IPS DF 6.9 (cell line): ENCODE measurements at regions not wholly inside any gene's neighbourhood (a gene's known extent, or its start where the extent isn't known, plus 50 kb on each side); places are given as distances from the start of the nearest gene placed in this dataset.

ENCODE experiments used
- DNase-seq: peaks from one replicate; pipeline ENCODE4 v3.0.0-alpha.2; 2013; ENCODE audit warnings: low read depth, low spot score
- H3K27ac ChIP-seq: one replicate; pipeline ENCODE4 v1.5.1; 2013; ENCODE audit warnings: low read length, control low read depth
- H3K27me3 ChIP-seq: 2 replicates; pipeline ENCODE4 v1.6.1; 2013; ENCODE audit warnings: mild to moderate bottlenecking, low read length; ENCODE audit not compliant: control insufficient read depth, insufficient read depth
- H3K36me3 ChIP-seq: 2 replicates; pipeline ENCODE4 v1.6.1; 2013; ENCODE audit warnings: low read length; ENCODE audit not compliant: control insufficient read depth, insufficient read depth
- H3K4me1 ChIP-seq: 2 replicates; pipeline ENCODE4 v1.6.1; 2013; ENCODE audit warnings: low read length; ENCODE audit not compliant: control insufficient read depth, insufficient read depth
- H3K4me3 ChIP-seq: 2 replicates; pipeline ENCODE4 v1.5.1; 2013; ENCODE audit warnings: mild to moderate bottlenecking, low read length
- H3K9me3 ChIP-seq: 2 replicates; pipeline ENCODE4 v1.6.1; 2013; ENCODE audit warnings: low read length, inconsistent platforms; ENCODE audit not compliant: control insufficient read depth, insufficient read depth
- WGBS: extraction: QIAGEN DNeasy Blood & Tissue Kit; methylation state at CpG from one replicate; pipeline ENCODE4 v1.1.7; 2013; ENCODE audit warnings: mixed read lengths, missing lambda C conversion rate; ENCODE audit not compliant: insufficient read length, insufficient coverage; 5-methylcytosine and 5-hydroxymethylcytosine counted together

DNA sequence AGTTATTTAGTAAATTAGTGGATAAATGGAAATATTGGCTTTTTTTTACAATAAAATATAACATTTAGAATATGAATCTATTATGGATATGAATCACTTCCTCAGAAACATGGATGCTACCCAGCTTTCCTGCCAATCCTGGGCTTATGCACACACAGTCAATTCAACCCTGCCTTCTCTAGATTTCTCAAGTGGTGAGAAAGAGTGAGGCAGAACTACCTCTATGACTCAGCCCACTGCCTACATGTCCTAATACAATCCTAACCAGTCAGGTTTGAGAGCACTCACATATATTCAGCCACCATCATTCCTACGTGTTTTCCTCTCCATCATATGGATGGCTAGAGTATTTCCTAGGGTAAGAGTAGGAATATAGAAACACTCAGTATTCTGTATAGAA lies 91.1 kb upstream of the ANKRD50 start:
- WGBS: no CpG with 5 or more reads among the region's 1 CpG
- Histone ChIP-seq H3K4me1 (no peaks in the 10 kb centered on the region), H3K27ac (no peak overlapping the region), H3K9me3 (no peaks in the 10 kb centered on the region), H3K4me3 (no peak overlapping the region), H3K36me3 (no peaks in the 10 kb centered on the region), H3K27me3 (no peaks in the 10 kb centered on the region)
- no peak for DNase-seq

DNA sequence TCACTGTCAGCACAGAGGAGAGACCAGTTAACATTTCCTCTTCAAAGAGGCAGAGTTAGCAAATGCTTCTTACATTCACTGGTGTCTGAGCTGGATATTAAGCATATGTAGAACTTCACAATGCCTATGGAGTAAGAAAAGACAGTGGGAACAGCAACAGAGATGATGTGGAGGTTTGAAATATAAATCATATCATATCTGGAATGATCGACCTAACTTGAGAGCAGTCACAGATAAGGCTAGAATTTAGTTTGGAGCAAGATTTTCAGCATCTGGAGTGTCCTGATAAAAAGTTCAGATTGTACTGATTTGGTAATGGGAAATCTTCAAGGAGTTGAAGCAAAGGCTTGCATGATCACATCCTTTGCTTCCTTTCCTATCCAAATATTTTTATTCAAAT lies 90.5 kb upstream of the ANKRD50 start:
- no peaks in the 10 kb centered on the region for H3K36me3 ChIP-seq
- WGBS: no CpG with 5 or more reads among the region's 1 CpG
- no peaks in the 10 kb centered on the region for H3K9me3 ChIP-seq
- H3K4me3 ChIP-seq: no peak overlapping the region
- no peak for DNase-seq
- H3K4me1 ChIP-seq: no peaks in the 10 kb centered on the region
- no peak overlapping the region for H3K27ac ChIP-seq
- no peaks in the 10 kb centered on the region for H3K27me3 ChIP-seq

DNA sequence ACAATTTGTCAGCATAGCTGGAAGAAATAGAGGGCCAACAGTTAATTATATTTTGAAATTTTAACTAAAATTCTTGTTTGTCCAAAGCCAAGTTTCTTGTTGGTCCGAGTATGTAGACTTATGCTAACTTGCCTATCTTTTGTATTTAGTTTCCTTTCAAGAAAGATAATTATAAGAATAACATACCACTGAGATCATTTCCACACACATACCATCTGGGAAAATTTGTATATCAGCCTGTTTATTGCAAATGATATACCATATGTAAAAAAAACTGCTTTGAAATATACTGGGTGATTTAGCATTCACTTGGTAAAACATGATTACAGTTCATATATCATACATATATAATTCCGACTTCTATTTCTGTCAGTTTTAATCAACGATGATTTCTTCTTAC lies 84.7 kb upstream of the ANKRD50 start:
- Histone ChIP-seq H3K4me3 (no peak overlapping the region), H3K36me3 (no peaks in the 10 kb centered on the region), H3K27ac (no peak overlapping the region), H3K9me3 (no peaks in the 10 kb centered on the region), H3K27me3 (no peaks in the 10 kb centered on the region), H3K4me1 (no peaks in the 10 kb centered on the region)
- WGBS: no CpG with 5 or more reads among the region's 3 CpGs
- DNase-seq: no peak

DNA sequence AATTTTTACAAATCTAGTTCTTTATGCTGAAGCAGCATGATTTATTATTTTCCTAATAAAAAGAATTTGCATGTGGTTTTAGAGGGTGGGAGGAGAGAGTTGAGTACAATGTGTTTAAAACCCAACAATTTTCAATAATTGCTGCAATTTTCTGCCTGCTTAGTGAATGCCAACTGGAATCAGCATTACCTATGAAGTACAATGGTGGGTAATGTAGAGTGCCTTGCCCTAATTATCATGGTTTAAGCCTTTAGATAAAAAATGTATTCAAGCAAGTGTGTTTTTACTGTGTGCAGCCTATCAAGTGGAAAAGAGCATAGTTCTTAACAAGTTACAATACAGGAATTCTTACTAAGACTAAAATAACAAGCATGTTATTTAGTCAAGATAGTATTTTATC lies 77.9 kb upstream of the ANKRD50 start:
- Histone ChIP-seq H3K27me3 (no peaks in the 10 kb centered on the region), H3K4me1 (no peaks in the 10 kb centered on the region), H3K36me3 (no peaks in the 10 kb centered on the region), H3K4me3 (no peak overlapping the region), H3K27ac (no peak overlapping the region), H3K9me3 (no peaks in the 10 kb centered on the region)
- no peak for DNase-seq

DNA sequence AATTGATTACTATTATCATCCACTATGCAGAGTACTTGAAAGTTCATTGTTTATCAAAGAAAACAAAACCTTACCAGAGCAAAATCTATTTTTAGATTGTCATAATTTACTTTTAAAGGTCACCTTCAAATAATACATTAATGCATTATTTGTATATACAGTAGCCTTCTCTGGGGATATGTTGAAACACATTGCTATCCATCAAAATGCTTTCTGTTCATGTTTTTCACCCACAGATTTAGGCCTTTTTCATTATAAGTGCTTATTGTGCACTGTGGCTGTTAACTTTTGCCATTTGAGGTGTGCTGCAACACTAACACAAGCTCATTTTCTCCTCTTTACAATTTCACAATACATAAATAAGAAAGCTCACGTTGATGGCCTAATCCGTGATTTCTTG lies 74.1 kb upstream of the ANKRD50 start:
- Histone ChIP-seq H3K9me3 (no peaks in the 10 kb centered on the region), H3K36me3 (no peaks in the 10 kb centered on the region), H3K4me1 (no peaks in the 10 kb centered on the region), H3K4me3 (no peak overlapping the region), H3K27ac (no peak overlapping the region), H3K27me3 (no peaks in the 10 kb centered on the region; the same call in 1 of the 2 replicates)
- no peak for DNase-seq
- no CpG with 5 or more reads among the region's 2 CpGs for WGBS

DNA sequence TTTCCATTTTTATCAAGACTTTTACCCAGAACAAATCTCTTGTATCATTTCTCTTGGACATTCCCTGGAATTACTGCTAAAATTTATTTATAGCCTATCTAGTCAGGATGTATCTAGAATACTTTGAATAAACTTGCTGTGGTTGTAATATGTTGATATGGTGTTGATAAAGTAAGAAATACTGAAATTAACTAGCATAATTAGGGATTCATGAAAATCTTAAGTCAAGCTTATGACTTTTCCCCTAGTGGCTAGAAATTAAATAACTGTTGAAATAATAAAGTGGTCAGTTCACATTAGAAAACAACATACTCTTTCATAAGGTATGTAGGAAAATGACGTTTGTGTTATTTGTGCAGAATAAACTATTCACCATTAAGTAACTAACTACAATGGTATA lies 73.1 kb upstream of the ANKRD50 start:
- no CpG with 5 or more reads among the region's 1 CpG for WGBS
- Histone ChIP-seq H3K4me3 (no peak overlapping the region), H3K9me3 (no peaks in the 10 kb centered on the region), H3K4me1 (no peaks in the 10 kb centered on the region), H3K27me3 (no peaks in the 10 kb centered on the region; the same call in 1 of the 2 replicates), H3K36me3 (no peaks in the 10 kb centered on the region), H3K27ac (no peak overlapping the region)
- DNase-seq: no peak

DNA sequence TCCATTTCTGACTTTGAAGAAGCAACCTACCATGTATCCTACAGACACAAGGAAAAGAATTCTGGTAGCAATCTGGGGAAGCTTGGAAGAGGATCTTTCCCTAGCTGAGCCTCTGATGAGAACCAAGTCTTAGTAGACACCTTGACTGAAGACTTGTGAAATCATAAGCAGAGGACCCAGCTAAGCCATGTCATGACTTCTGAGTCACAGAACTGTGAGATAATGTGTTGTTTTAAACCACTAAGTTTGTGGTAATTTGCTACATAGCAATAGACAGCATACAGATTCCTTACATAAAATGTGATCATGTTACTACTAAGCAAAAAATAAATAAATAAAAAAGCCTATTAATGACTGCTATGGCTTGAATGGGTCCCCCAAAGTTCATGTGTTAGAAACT lies 71.3 kb upstream of the ANKRD50 start:
- no peaks in the 10 kb centered on the region for H3K9me3 ChIP-seq
- H3K4me3 ChIP-seq: no peak overlapping the region
- H3K36me3 ChIP-seq: no peaks in the 10 kb centered on the region
- H3K27ac ChIP-seq: no peak overlapping the region
- no peak for DNase-seq
- no peaks in the 10 kb centered on the region for H3K4me1 ChIP-seq
- H3K27me3 ChIP-seq: no peaks in the 10 kb centered on the region; the same call in 1 of the 2 replicates

DNA sequence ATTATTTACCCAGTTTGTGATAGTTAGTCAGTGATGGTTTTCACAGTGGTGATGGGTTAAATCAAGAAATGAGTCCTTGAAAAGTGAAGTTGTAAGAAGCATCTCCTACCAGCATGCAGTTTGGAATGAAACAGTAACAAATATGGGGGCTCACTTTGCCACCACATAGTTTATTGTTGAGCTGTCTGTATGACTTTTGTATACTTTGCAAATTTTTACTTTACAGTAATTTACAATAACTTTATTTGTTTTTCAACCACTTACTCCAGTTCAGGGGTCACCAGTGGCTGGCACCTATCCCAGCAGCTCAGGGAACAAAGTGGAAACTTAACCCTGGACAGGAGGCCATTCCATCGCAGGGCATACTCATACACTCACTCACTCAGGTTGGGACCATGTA lies 64.5 kb upstream of the ANKRD50 start:
- Histone ChIP-seq H3K4me3 (no peak overlapping the region), H3K27me3 (no peaks in the 10 kb centered on the region; the same call in 1 of the 2 replicates), H3K4me1 (no peaks in the 10 kb centered on the region), H3K27ac (no peak overlapping the region), H3K36me3 (no peaks in the 10 kb centered on the region), H3K9me3 (no peaks in the 10 kb centered on the region)
- no CpG with 5 or more reads among the region's 1 CpG for WGBS
- DNase-seq: no peak

DNA sequence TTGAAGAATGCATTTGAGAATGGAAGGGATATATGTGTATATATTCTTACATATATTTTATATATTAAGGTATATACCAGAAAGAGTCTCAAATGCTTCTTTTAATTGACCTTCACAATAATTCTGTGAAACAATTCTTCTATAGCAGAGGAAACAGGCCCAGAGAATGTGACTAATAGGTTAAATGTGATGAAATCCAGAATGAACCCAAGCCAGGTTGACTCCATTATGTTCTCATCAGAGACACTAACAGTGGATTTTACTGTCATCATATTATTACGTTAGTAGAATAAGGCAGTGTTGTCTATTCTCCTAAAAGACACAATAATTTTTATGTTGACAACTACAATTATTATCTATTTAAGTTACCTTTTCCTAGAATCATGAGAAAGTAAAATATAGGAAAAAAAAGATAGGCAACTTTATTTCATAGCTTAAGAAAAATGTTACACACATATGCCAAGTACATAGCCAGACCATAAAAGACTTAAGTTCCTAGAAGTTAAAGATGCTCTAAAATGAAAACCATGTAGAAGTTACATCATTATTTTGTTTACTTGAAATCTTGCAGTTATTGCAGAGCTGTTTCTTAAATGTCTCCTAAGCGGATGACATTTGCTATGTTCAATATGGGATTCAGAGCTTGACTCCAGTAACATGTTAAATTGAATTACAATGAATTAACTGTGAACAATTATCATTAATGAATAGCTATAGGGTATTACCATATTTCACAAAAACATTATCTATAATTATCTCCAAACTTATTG lies 56.2 kb upstream of the ANKRD50 start:
- DNase-seq: no peak
- no CpG with 5 or more reads among the region's 2 CpGs for WGBS
- no peaks in the 10 kb centered on the region for H3K4me1 ChIP-seq
- H3K27me3 ChIP-seq: no peaks in the 10 kb centered on the region
- H3K4me3 ChIP-seq: no peak overlapping the region
- H3K36me3 ChIP-seq: no peaks in the 10 kb centered on the region
- H3K27ac ChIP-seq: no peak overlapping the region
- H3K9me3 ChIP-seq: no peaks in the 10 kb centered on the region

DNA sequence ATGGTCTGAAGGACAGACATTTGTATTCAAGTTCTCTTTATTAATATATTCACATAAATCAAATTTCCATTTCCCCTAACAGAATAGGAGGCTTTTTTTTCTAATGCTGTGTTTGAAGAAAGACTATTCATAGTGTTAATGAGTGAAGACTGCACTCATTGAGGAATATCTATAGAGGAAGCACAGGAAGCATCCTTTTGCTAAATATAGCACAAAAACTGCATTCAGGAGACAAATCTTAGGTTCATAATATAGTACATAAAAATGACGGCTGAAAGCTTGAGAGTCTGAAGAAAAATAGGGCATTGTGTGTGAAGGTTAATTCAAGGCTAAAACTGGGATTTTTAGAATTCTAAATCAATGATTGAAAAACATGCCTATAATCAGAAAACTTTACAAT lies 50.4 kb upstream of the ANKRD50 start:
- no peaks in the 10 kb centered on the region for H3K9me3 ChIP-seq
- no peaks in the 10 kb centered on the region for H3K36me3 ChIP-seq
- no peaks in the 10 kb centered on the region for H3K4me1 ChIP-seq
- DNase-seq: no peak
- no peak overlapping the region for H3K27ac ChIP-seq
- WGBS: no CpG with 5 or more reads among the region's 1 CpG
- no peak overlapping the region for H3K4me3 ChIP-seq
- H3K27me3 ChIP-seq: no peaks in the 10 kb centered on the region
